ENCODE measurements at regions not wholly inside any gene's neighbourhood (a gene's known extent, or its start where the extent isn't known, plus 50 kb on each side); places are given as distances from the start of the nearest gene placed in this dataset.

- TF ChIP-seq RAD21 (IDR thresholded peaks at IDR 0.05; ENCODE audit: low read depth): no peak
Measured at GRCh38 chr20:40738976-40739375, 49.9 kb upstream of the MAFB start.

- TF ChIP-seq TEAD4 (IDR thresholded peaks at IDR 0.05) (no peak), TAF1 (IDR thresholded peaks at IDR 0.05; ENCODE audit: low read depth) (no peak), EGR1 (IDR thresholded peaks at IDR 0.05) (no peak)
- TF ChIP-seq, protein P1, sequence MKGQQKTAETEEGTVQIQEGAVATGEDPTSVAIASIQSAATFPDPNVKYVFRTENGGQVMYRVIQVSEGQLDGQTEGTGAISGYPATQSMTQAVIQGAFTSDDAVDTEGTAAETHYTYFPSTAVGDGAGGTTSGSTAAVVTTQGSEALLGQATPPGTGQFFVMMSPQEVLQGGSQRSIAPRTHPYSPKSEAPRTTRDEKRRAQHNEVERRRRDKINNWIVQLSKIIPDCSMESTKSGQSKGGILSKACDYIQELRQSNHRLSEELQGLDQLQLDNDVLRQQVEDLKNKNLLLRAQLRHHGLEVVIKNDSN (IDR thresholded peaks at IDR 0.05): no peak
Measured at GRCh38 chr20:40739841-40740240, 50.8 kb upstream of the MAFB start.

GRCh38 chr20:40741507-40742106 is 52.6 kb upstream of the MAFB start:
- no peak for TF ChIP-seq TEAD4 (IDR thresholded peaks at IDR 0.05)
- TF ChIP-seq CEBPB (IDR thresholded peaks at IDR 0.05): no peak
- TF ChIP-seq EGR1 (IDR thresholded peaks at IDR 0.05): no peak
- TF ChIP-seq TCF12 (IDR thresholded peaks at IDR 0.05; ENCODE audit: low read depth): no peak
- no peak for TF ChIP-seq REST (IDR thresholded peaks at IDR 0.05; ENCODE audit: low read depth)
- peak; percentile 49 for TF ChIP-seq RAD21 (IDR thresholded peaks at IDR 0.05; ENCODE audit: low read depth)

DNA sequence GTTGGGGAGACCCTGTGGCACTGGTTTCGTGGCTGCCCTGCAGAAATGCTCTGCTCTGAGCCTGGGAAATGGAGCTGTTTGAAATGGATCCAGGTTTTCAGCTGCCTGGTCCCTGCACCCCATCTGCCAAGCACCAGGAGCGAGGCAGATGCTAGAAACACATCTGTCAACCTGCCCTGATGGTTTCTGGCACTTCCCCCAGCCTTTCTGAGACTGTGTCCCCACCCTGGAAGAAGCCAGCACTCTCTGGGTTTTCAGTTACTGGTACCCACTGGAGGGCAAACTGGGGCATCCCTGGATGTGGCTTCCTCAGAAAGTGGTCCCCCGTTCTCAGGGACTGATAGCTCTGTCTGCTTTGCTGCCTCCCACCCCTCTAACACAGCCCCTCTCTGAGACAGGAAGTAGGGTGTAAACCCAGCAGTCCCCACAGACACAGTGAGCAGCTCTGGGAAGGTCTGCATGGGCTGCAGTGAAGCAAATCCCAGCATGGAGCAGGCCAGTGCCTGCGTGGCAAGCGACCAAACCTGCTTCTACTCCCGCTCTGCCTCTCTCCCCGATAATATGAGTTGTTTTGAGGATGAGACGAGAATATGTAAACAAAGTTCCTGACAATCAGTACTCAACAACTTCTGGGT is 54.2 kb upstream of the MAFB start:
- no peak for TF ChIP-seq CEBPB (IDR thresholded peaks at IDR 0.05)

GRCh38 chr20:40744072-40744817 is 55.2 kb upstream of the MAFB start:
- TF ChIP-seq CEBPB (IDR thresholded peaks at IDR 0.05): no peak

GRCh38 chr20:40744818-40745175 is 55.8 kb upstream of the MAFB start:
- TF ChIP-seq MAX (IDR thresholded peaks at IDR 0.05): no peak
- no peak for TF ChIP-seq ZBTB7A (IDR thresholded peaks at IDR 0.05; ENCODE audit: low read depth)
- no peak for TF ChIP-seq TAF1 (IDR thresholded peaks at IDR 0.05; ENCODE audit: low read depth)
- TF ChIP-seq EGR1 (IDR thresholded peaks at IDR 0.05): no peak
- no peak for TF ChIP-seq REST (IDR thresholded peaks at IDR 0.05; ENCODE audit: low read depth)
- no peak for TF ChIP-seq RAD21 (IDR thresholded peaks at IDR 0.05; ENCODE audit: low read depth)
- TF ChIP-seq, protein P1 (IDR thresholded peaks at IDR 0.05): no peak
- no peak for TF ChIP-seq CEBPB (IDR thresholded peaks at IDR 0.05)
- TF ChIP-seq NFIC (IDR thresholded peaks at IDR 0.05): no peak

GRCh38 chr20:40746251-40746650 is 57.2 kb upstream of the MAFB start:
- TF ChIP-seq TAF1 (IDR thresholded peaks at IDR 0.05; ENCODE audit: low read depth): no peak
- no peak for TF ChIP-seq EP300 (IDR thresholded peaks at IDR 0.05; ENCODE audit: borderline replicate concordance)
- TF ChIP-seq CEBPB (IDR thresholded peaks at IDR 0.05): no peak
- TF ChIP-seq MAX (IDR thresholded peaks at IDR 0.05): no peak
- TF ChIP-seq RAD21 (IDR thresholded peaks at IDR 0.05; ENCODE audit: low read depth): no peak
- TF ChIP-seq REST (IDR thresholded peaks at IDR 0.05; ENCODE audit: low read depth): no peak
- TF ChIP-seq, protein P1 (IDR thresholded peaks at IDR 0.05): no peak
- TF ChIP-seq YY1 (IDR thresholded peaks at IDR 0.05; ENCODE audit: low read depth): no peak
- no peak for TF ChIP-seq TEAD4 (IDR thresholded peaks at IDR 0.05)
- TF ChIP-seq ZBTB7A (IDR thresholded peaks at IDR 0.05; ENCODE audit: low read depth): no peak
- TF ChIP-seq EGR1 (IDR thresholded peaks at IDR 0.05): no peak

All from Ishikawa (cell line).